ENCODE measurements at regions not wholly inside any gene's neighbourhood (a gene's known extent, or its start where the extent isn't known, plus 50 kb on each side); places are given as distances from the start of the nearest gene placed in this dataset.

GRCh38 chr4:116577321-116577720 lies 508.1 kb downstream of the TRAM1L1 start:
- no peak for ATAC-seq (ENCODE audit: low read depth)

GRCh38 chr4:116573540-116573939 lies 511.8 kb downstream of the TRAM1L1 start:
- Mint-ChIP-seq H3K36me3 (ENCODE audit: low read depth) (no peaks in the 10 kb centered on the region), H3K4me1 (no peaks in the 10 kb centered on the region), H3K9me3 (peaks cover 9% of the 10 kb centered on the region), H3K27me3 (no peaks in the 10 kb centered on the region), H3K4me3 (no peak overlapping the region), H3K27ac (no peak overlapping the region)
- ATAC-seq (ENCODE audit: low read depth) (no peak), DNase-seq (no peak)
- TF ChIP-seq CTCF (IDR thresholded peaks at IDR 0.05), result no peak
- ChIA-PET CTCF (no interaction called here), POLR2A (no interaction called here)
- intact Hi-C loops (cut with micrococcal nuclease), result no loop called here

More at GRCh38 chr4:116577321-116577720, 508.1 kb downstream of the TRAM1L1 start:
- ChIA-PET POLR2A (no interaction called here), CTCF (no interaction called here)
- Mint-ChIP-seq H3K36me3 (ENCODE audit: low read depth) (no peaks in the 10 kb centered on the region), H3K27me3 (no peaks in the 10 kb centered on the region), H3K27ac (no peak overlapping the region), H3K9me3 (peaks cover 6% of the 10 kb centered on the region), H3K4me3 (no peak overlapping the region), H3K4me1 (no peaks in the 10 kb centered on the region)
- intact Hi-C loops (cut with micrococcal nuclease), result no loop called here
- TF ChIP-seq CTCF (IDR thresholded peaks at IDR 0.05), result no peak
- DNase-seq, result no peak

GRCh38 chr4:116561768-116562167 lies 523.6 kb downstream of the TRAM1L1 start:
- no peak for DNase-seq
- ChIA-PET CTCF (no interaction called here), POLR2A (no interaction called here)
- intact Hi-C loops (cut with micrococcal nuclease), result no loop called here
- no peak overlapping the region for H3K27ac Mint-ChIP-seq
- no peak overlapping the region for H3K4me3 Mint-ChIP-seq
- H3K36me3 Mint-ChIP-seq (ENCODE audit: low read depth), result no peaks in the 10 kb centered on the region
- H3K4me1 Mint-ChIP-seq, result no peaks in the 10 kb centered on the region
- TF ChIP-seq CTCF (IDR thresholded peaks at IDR 0.05), result no peak
- peaks cover 15% of the 10 kb centered on the region for H3K9me3 Mint-ChIP-seq
- no peaks in the 10 kb centered on the region for H3K27me3 Mint-ChIP-seq
- ATAC-seq (ENCODE audit: low read depth), result no peak

- Mint-ChIP-seq H3K36me3 (ENCODE audit: low read depth) (no peaks in the 10 kb centered on the region), H3K27me3 (no peaks in the 10 kb centered on the region), H3K4me3 (no peak overlapping the region), H3K4me1 (no peaks in the 10 kb centered on the region), H3K27ac (no peak overlapping the region), H3K9me3 (peaks cover 2% of the 10 kb centered on the region)
- POLR2A ChIA-PET, result no interaction called here
- intact Hi-C loops (cut with micrococcal nuclease), result no loop called here
- CTCF ChIA-PET, result no interaction called here
- no peak for DNase-seq
- no peak for TF ChIP-seq CTCF (IDR thresholded peaks at IDR 0.05)
- no peak for ATAC-seq (ENCODE audit: low read depth)
Measured at GRCh38 chr4:116551806-116552205, 533.6 kb downstream of the TRAM1L1 start.

GRCh38 chr4:116547632-116548031 lies 537.7 kb downstream of the TRAM1L1 start:
- no peak overlapping the region for H3K27ac Mint-ChIP-seq
- no peak for DNase-seq
- POLR2A ChIA-PET, result no interaction called here
- peaks cover 2% of the 10 kb centered on the region for H3K9me3 Mint-ChIP-seq
- intact Hi-C loops (cut with micrococcal nuclease), result no loop called here
- H3K36me3 Mint-ChIP-seq (ENCODE audit: low read depth), result no peaks in the 10 kb centered on the region
- CTCF ChIA-PET, result no interaction called here
- no peak for ATAC-seq (ENCODE audit: low read depth)
- no peaks in the 10 kb centered on the region for H3K4me1 Mint-ChIP-seq
- TF ChIP-seq CTCF (IDR thresholded peaks at IDR 0.05), result no peak
- H3K4me3 Mint-ChIP-seq, result no peak overlapping the region
- no peaks in the 10 kb centered on the region for H3K27me3 Mint-ChIP-seq
